ENCODE measurements at regions not wholly inside any gene's neighbourhood (a gene's known extent, or its start where the extent isn't known, plus 50 kb on each side); places are given as distances from the start of the nearest gene placed in this dataset.

GRCh38 chr5:29649321-29649720 lies 1544.2 kb upstream of the CDH6 start (continued):
- TF ChIP-seq TAF1 (IDR thresholded peaks at IDR 0.05; ENCODE audit: low read depth, low read length) (no peak), MAFK (IDR thresholded peaks at IDR 0.05; ENCODE audit: low read depth, low read length) (no peak), BRCA1 (IDR thresholded peaks at IDR 0.05; ENCODE audit: low read depth, low read length) (no peak), BACH1 (IDR thresholded peaks at IDR 0.05; ENCODE audit: low read length) (no peak), EGR1 (IDR thresholded peaks at IDR 0.05; ENCODE audit: borderline replicate concordance, low read depth, low read length) (no peak), RFX5 (IDR thresholded peaks at IDR 0.05; ENCODE audit: borderline replicate concordance, low read depth, low read length) (no peak), RXRA (IDR thresholded peaks at IDR 0.05; ENCODE audit: insufficient read depth, low read depth, low read length) (no peak), NANOG (IDR thresholded peaks at IDR 0.05; ENCODE audit: insufficient read depth, low read depth, low read length, poor library complexity, severe bottlenecking) (no peak), FOSL1 (IDR thresholded peaks at IDR 0.05; ENCODE audit: insufficient read depth, low read depth, low read length) (no peak), ASH2L (IDR thresholded peaks at IDR 0.05; ENCODE audit: low read length) (no peak), RBBP5 (IDR thresholded peaks at IDR 0.05; ENCODE audit: borderline replicate concordance, low read depth, low read length) (no peak), KDM4A (IDR thresholded peaks at IDR 0.05; ENCODE audit: low read depth, low read length, severe bottlenecking) (no peak), JUN (IDR thresholded peaks at IDR 0.05; ENCODE audit: low read depth, low read length) (no peak), CBX8 (IDR thresholded peaks at IDR 0.05; ENCODE audit: borderline replicate concordance, low read depth, low read length) (no peak), CTBP2 (IDR thresholded peaks at IDR 0.05; ENCODE audit: borderline replicate concordance, insufficient read depth, insufficient read length, low read length) (no peak), ZNF274 (IDR thresholded peaks at IDR 0.05; ENCODE audit: borderline replicate concordance, extremely low read depth, low read length) (no peak), SRF (IDR thresholded peaks at IDR 0.05; ENCODE audit: low read depth, low read length) (no peak), SIX5 (IDR thresholded peaks at IDR 0.05; ENCODE audit: low read depth, low read length) (no peak)

Measured in H1 (cell line).